HG02938 (cell line): ENCODE measurements at regions not wholly inside any gene's neighbourhood (a gene's known extent, or its start where the extent isn't known, plus 50 kb on each side); places are given as distances from the start of the nearest gene placed in this dataset.
A peak's percentile ranks its signal among the peaks of the same experiment; 100 is the strongest.
"Not testable (repeated sequence)": the region's sequence is repeated elsewhere in the genome, so short reads cannot be mapped to it uniquely, and the experiment has no call there.

Experiments
- ATAC-seq: cut with Tn5 transposase; IDR thresholded peaks from one replicate; pipeline ENCODE4 v1.9.1; 2021; ENCODE audit warnings: mild to moderate bottlenecking, moderate library complexity; ENCODE audit not compliant: unreplicated experiment

GRCh38 chr1:106292130-106292529 lies 764.3 kb upstream of the PRMT6 start:
- no peak for ATAC-seq

- no peak for ATAC-seq
Measured at GRCh38 chr1:106296431-106296830, 760.0 kb upstream of the PRMT6 start.

GRCh38 chr1:106304106-106304505 lies 752.4 kb upstream of the PRMT6 start:
- no peak for ATAC-seq

GRCh38 chr1:106319612-106320011 lies 736.9 kb upstream of the PRMT6 start:
- no peak for ATAC-seq

DNA sequence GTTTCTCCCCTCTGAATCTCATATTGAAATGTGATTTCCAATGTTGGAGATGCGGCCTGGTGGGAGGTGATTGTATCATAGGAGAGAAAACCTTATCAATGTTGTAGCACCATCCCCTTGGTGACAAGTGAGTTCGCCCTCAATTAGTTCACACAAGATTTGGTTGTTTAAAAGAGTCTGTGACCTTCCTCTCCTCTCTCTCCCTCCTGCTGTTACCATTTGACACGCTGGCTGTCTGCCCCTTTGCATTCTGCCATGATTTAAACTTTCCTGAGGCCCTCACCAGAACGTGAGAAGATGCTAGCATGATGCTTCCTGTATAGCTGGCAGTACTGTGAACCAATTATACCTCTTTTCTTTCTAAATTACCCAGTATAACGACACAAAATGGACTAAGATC lies 730.9 kb upstream of the PRMT6 start:
- no peak for ATAC-seq

GRCh38 chr1:106344494-106344893 lies 712.0 kb upstream of the PRMT6 start:
- ATAC-seq: no peak

- ATAC-seq: no peak
Measured at GRCh38 chr1:106360252-106360651, 696.2 kb upstream of the PRMT6 start.

DNA sequence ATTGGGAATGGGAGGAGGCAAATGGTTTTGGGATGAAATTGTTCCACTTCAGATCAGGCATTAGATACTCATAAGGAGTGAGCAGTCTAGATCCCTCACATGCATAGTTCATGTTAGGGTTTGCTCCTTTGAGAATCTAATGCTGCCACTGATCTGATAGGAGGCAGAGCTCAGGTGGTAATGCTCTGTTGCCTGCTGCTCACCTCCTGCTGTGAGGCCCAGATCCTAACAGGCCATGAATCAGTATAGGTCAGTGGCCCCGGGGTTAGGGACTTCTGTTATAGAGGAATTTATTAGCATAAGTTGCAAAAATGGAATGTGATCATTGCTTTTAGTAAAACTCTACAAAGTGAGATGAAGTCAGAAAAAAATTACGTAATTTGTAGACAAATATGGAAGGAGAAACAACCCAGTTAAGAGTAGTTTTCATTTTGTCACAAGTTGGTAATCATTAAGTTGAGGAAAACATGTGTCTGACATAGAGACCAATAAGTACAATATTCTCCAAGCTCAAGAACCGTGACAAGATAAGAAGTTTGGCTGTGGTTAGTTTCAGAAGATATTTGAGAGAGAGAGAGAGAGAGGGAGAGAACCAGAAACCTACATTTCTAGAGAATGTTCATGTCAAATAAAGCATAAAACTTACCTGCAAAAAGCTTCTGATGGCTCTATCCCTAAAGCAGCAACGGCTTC lies 689.7 kb upstream of the PRMT6 start:
- ATAC-seq: no peak

DNA sequence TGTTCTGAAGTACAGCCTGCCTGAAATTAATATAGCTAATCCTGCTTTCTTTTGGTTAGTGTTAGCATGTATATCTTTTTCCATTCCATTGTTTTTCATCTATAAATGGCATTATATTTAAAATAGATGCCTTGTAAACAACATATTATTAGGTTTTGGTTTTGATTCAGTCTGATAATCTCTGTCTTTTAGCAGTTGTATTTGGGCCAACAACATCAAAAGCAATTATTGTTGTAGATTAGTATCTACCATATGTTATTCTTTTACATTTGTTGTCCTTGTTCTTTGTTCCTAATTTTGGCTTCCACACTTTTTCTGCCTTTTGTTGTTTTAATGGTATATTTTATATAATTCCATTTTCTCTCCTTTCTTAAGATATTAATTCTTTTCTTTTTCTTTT lies 678.2 kb upstream of the PRMT6 start:
- ATAC-seq: no peak

DNA sequence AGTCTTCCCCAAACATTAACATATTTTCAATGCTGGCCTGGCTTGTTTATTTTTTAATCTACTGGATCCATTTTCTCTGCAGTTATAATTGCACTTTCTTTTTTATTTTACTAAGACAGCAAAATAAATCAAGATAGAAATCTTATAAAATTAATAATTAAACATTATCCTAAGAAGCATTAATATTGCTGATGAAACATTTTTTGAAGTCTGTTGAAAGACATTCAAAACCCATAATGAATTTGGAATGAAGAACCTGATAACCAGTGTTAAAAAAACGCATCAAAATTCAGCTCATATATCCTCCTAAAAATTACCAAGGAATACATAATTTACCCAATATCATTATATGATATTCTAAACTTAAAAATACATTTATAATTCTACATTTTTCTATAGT lies 675.7 kb upstream of the PRMT6 start:
- no peak for ATAC-seq

GRCh38 chr1:106389160-106389559 lies 667.3 kb upstream of the PRMT6 start:
- ATAC-seq: not testable (repeated sequence)

DNA sequence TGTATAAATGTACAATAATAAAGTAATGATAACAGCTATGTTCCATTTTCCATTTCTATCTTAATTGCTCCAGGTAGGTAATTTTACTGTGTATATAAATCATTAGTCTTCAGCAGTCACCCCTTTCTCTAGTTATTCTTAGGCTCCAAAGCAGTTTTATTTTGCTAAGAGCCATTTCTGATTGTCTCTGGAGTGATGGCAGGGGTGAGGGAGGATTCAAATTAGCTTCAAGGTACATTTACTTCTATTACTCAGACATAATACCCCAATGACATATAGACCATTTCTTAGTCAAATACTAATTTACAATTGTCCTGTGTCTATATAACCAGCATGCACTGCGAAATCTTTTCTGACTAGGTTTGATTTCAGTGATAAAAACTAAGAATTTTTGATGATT lies 663.4 kb upstream of the PRMT6 start:
- ATAC-seq: no peak

DNA sequence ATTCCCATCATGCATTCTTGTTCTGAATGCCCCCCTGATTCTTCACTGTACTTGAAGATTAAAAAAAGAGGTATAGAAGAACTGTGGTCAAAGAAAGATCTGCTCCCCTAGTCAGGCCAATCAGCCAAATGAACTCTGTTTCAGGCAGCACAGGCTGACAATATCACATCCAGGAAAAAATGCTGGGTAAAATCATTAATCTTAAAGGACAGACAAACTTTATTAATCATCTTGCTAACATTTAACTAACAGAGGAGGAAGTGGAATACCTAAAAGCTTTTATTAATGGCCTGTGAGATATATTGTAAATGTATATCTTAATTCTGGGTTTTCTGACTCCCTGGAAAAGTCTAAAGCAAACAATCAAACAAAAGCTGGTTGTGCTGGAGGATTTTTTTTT lies 660.5 kb upstream of the PRMT6 start:
- no peak for ATAC-seq

GRCh38 chr1:106398391-106398790 lies 658.1 kb upstream of the PRMT6 start:
- no peak for ATAC-seq

- ATAC-seq: no peak
Measured at GRCh38 chr1:106406114-106406513, 650.4 kb upstream of the PRMT6 start.

DNA sequence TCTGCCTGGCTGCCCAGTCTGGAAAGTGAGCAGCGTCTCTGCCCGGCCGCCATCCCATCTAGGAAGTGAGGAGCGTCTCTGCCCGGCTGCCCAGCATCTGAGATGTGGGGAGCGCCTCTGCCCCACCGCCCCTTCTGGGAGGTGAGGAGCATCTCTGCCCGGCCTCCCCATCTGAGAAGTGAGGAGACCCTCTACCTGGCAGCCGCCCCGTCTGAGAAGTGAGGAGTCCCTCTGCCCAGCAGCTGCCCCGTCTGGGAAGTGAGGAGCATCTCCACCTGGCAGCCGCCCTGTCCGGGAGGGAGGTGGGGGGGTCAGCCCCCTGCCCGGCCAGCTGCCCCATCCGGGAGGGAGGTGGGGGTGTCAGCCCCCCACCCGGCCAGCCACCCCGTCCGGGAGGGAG lies 644.2 kb upstream of the PRMT6 start:
- not testable (repeated sequence) for ATAC-seq

DNA sequence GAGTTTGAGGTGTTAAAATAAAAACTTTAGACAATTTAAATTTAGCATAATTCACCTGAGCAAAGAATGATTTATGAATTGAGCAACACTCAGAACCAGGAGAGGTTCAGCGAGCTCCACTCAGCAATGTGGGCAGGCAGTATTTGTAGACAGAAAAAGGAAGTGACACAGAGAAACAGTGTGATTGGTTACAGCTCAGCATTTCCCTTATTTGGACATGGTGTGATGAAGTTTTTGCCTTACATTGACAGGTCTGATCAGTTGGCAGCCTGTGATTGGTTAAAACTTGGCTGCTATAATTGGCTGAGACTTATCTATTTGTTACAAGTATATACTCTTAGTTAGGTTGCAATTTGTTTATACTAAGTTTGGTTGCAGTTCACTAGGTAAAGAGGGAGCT lies 621.2 kb upstream of the PRMT6 start:
- ATAC-seq: peak; percentile 54

DNA sequence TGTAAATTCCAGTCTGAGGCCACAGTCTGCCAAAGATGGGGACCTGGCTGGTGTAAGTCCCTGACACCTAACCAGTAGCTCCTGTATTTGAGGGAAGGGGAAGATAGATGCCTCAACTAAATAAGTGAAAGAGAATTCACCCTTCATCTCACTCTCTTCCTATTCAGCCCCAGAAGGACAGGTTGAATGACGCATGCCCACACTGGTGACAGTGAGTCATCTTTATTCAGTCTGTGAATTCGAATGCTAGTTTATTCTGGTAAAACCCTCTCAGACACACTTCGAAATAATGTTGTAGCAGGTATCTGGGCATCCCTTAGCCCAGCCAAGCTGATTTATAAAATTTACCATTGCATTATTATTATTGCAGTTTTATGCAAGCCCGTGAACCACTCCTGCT lies 617.0 kb upstream of the PRMT6 start:
- ATAC-seq: no peak

GRCh38 chr1:106447466-106447865 lies 609.0 kb upstream of the PRMT6 start:
- no peak for ATAC-seq

- ATAC-seq: no peak
Measured at GRCh38 chr1:106456832-106457231, 599.6 kb upstream of the PRMT6 start.

DNA sequence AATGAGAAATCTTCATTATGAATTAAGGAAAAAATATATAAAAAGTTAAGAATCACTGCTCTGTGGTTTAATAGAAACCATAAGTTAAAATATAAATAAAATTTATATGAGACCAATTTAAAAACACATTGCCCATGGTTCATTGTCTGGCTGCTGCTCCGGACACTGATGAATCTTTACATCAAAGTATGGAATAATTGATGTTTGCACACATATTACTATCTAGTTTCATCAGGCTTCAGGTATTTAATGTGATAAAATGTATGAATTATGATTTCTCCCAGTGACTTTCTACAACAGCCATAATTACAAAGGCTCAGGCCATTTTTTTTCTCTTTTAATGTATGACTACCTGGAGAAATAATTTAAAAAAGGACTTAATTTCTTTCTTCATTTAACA lies 599.1 kb upstream of the PRMT6 start:
- no peak for ATAC-seq

DNA sequence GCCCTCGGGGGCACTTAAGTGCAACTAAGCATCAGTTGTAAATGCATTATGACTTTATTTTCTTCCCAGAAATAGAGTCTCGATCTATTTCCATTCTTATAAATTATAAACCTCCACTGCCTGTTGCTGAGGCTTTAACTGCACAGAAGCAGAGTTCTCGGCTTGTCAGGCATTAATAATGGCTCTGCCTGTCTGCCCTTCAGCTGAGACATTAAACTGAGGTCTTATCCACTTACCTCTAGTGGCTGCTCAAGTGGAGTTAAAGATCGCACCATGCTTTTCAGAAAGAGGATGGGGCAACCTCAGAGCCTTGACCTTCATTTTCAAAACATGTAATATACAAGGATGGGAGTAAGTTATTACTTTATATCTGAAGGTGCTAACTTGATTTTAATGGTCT lies 597.6 kb upstream of the PRMT6 start:
- ATAC-seq: no peak

- ATAC-seq: no peak
Measured at GRCh38 chr1:106459418-106459817, 597.1 kb upstream of the PRMT6 start.
